Lower leg skin (tissue), 4 donors: ENCODE measurements at regions not wholly inside any gene's neighbourhood (a gene's known extent, or its start where the extent isn't known, plus 50 kb on each side); places are given as distances from the start of the nearest gene placed in this dataset.
"Not testable (repeated sequence)": the region's sequence is repeated elsewhere in the genome, so short reads cannot be mapped to it uniquely, and the experiment has no call there.

ENCODE experiments used
- DNase-seq, 2 donors: peaks; one replicate each; pipeline ENCODE4 v3.0.0-alpha.2; 2019; ENCODE audit warnings: low spot score in 2 of 2
- H3K4me3 ChIP-seq: fragments of 200-600 bp; sonication (generic); 2 replicates; pipeline ENCODE4 v1.5.1; 2017; ENCODE audit warnings: mild to moderate bottlenecking, low read depth; ENCODE audit not compliant: poor library complexity, severe bottlenecking
- POLR2A ChIP-seq, 2 donors: fragments of 450-650 bp; IDR thresholded peaks; one replicate each; pipeline ENCODE4 v1.6.1; 2016 to 2017; ENCODE audit warnings: antibody characterized with exemption in 2 of 2, mild to moderate bottlenecking in 1 of 2, moderate library complexity in 1 of 2
- WGBS, 2 donors: methylation state at CpG; one replicate each; pipeline ENCODE4 v1.1.5; 2018; 5-methylcytosine and 5-hydroxymethylcytosine counted together
- intact Hi-C: fragments of 100-400 bp; cut with DNase I; formaldehyde crosslinking; loops from one replicate; pipeline ENCODE4 v1.15.0; 2023; ENCODE audit warnings: low total_unique reads
- TF ChIP-seq, protein P1 (sequence below), 3 donors: fragments of 450-650 bp; IDR thresholded peaks; one replicate each; pipeline ENCODE4 v1.5.1; 2016; ENCODE audit warnings: antibody characterized with exemption in 3 of 3, mild to moderate bottlenecking in 3 of 3, moderate library complexity in 2 of 3

DNA sequence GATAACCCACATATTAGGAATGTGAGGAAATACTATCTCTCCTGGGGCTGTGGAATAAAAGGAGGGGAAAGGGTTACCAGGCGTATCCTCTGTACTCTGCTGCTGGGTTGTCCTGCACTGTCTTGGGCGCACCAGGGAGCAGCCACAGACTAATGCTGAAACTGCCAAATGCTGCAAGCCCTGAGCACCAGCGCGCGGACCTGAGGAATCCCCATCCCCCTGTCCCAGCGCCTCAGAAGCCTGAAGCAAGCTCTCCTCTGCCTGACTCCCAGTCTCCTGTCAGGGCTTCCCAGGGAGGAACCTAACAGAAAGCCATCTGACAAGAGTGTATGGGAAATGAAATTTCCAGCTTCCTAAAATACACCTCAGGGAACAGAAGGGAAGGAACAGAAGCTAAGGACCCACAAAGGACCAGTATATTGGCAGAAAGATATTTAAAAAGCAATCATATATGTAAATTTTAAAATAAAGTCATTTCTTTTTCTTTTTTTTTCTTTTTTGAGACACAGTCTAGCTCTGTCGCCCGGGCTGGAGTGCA, 158.3 kb upstream of the C2CD4B start:
- DNase-seq = no peak
- TF ChIP-seq, protein P1, sequence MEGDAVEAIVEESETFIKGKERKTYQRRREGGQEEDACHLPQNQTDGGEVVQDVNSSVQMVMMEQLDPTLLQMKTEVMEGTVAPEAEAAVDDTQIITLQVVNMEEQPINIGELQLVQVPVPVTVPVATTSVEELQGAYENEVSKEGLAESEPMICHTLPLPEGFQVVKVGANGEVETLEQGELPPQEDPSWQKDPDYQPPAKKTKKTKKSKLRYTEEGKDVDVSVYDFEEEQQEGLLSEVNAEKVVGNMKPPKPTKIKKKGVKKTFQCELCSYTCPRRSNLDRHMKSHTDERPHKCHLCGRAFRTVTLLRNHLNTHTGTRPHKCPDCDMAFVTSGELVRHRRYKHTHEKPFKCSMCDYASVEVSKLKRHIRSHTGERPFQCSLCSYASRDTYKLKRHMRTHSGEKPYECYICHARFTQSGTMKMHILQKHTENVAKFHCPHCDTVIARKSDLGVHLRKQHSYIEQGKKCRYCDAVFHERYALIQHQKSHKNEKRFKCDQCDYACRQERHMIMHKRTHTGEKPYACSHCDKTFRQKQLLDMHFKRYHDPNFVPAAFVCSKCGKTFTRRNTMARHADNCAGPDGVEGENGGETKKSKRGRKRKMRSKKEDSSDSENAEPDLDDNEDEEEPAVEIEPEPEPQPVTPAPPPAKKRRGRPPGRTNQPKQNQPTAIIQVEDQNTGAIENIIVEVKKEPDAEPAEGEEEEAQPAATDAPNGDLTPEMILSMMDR (IDR thresholded peaks at IDR 0.05) = no peak
- TF ChIP-seq POLR2A (IDR thresholded peaks at IDR 0.05) = no peak
- no peak overlapping the region for H3K4me3 ChIP-seq
- WGBS, 2 donors = 59% methylated on average over 8 of the region's 8 CpGs
- intact Hi-C loops = no loop called here

DNA sequence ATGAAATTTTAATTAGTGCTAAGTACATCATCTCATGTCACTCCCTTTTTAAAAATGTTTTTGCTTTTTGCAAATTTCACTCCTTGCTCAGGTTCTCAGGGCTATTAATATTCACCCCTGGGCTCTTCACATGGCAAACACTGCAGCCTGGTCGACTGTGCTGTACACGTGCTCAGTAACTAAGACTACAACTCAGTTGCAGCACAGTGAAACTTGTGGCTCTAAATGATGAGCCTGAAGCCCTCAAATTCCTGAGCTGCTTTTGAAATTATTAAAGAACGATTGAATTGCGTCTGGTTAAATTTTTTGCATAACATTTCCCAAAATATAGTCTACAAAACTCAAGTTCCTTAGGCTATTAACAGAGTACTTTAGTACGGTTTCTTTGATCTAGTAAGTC, 159.3 kb upstream of the C2CD4B start:
- H3K4me3 ChIP-seq = no peak overlapping the region
- 55 to 62% methylated on average over 5 of the region's 5 CpGs for WGBS, 2 donors
- intact Hi-C loops = no loop called here
- no peak for DNase-seq
- TF ChIP-seq POLR2A (IDR thresholded peaks at IDR 0.05) = no peak
- TF ChIP-seq, protein P1 (IDR thresholded peaks at IDR 0.05) = no peak

DNA sequence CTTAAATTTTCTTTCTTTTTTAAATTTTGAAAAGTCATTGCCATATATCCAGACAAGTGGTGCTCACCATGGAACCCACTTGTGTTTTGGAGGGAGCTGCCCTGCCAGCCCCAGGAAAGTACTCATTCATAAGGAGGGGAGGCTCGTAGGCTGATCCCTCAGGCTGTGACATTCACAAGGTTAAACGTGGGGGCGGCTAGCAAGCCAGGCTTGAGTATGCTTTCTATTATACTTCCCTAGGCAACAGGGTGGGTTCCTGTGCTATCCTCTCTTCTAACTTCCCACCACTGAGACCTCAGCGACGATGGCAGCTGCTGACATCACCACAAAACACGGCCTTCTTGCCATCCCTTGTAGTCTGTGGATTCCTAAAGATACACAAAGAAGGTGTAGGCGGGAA, 160.5 kb upstream of the C2CD4B start:
- intact Hi-C loops = no loop called here
- WGBS, 2 donors = 73 to 78% methylated on average over 7 of the region's 7 CpGs
- no peak for TF ChIP-seq POLR2A (IDR thresholded peaks at IDR 0.05)
- TF ChIP-seq, protein P1 (IDR thresholded peaks at IDR 0.05) = no peak
- no peak for DNase-seq
- no peak overlapping the region for H3K4me3 ChIP-seq

DNA sequence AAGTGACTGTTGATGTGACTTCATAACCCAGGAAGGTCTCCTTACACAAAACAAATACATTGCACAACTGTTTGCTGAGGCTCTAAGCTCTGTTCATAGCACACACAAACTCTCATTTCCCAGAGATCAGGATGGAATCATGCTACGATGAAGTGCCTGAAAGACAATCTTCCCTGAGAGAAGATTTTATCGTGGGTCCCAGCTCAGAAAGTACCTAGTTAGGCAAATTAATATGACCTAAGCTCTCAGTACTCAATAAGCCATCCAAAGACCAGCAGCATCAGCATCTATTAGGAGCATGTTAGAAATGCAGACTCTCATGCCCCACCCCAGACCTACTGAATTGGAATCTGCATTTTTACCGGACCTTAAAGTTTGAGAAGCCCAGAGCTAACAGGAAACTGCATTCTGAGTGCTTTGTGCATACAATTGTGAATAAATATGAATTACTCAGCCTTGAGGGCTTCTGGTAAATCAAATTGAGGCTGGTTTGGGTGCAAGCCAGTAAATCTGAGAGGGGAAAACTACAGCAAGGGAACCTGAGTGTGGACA, 161.5 kb upstream of the C2CD4B start:
- intact Hi-C loops = no loop called here

DNA sequence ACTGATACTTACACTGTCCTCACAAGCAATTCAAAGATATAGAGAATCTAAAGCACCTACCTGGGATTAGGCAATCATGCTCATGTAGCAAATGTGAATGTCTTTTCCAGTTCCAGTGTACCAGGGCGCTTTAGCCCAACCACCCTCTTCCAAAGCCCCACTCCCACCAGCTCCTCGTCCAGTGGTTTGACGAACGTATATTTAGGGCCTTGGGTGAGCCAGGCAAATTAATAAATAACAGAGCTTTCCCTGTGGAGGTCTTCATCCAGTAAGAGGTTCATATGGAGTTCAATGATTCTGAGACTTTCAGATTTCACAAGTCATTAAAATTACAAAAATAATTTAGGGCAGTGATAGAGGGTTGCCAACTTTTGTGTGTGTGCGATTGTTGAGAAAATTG, 162.3 kb upstream of the C2CD4B start:
- WGBS, 2 donors = 83 to 84% methylated on average over 5 of the region's 5 CpGs
- no peak overlapping the region for H3K4me3 ChIP-seq
- TF ChIP-seq, protein P1 (IDR thresholded peaks at IDR 0.05) = no peak
- TF ChIP-seq POLR2A (IDR thresholded peaks at IDR 0.05) = no peak
- intact Hi-C loops = no loop called here
- no peak for DNase-seq

More for the DNA sequence above, 161.5 kb upstream of the C2CD4B start:
- TF ChIP-seq POLR2A (IDR thresholded peaks at IDR 0.05) = no peak
- TF ChIP-seq, protein P1 (IDR thresholded peaks at IDR 0.05) = no peak
- WGBS, 2 donors = 72 to 79% methylated on average over 3 of the region's 3 CpGs
- no peak overlapping the region for H3K4me3 ChIP-seq
- no peak for DNase-seq

DNA sequence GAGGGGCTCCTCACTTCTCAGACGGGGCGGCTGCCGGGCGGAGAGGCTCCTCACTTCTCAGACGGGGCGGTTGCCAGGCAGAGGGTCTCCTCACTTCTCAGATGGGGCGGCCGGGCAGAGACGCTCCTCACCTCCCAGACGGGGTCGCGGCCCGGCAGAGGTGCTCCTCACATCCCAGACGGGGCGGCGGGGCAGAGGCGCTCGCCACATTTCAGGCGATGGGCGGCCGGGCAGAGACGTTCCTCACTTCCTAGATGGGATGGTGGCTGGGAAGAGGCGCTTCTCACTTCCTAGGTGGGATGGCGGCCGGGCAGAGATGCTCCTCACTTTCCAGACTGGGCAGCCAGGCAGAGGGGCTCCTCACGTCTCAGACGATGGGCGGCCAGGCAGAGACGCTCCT, 167.4 kb upstream of the C2CD4B start:
- intact Hi-C loops, H3K4me3 ChIP-seq, DNase-seq: not testable (repeated sequence)
- WGBS, 2 donors = 90% methylated on average over 4 of the region's 29 CpGs; no CpG with 5 or more reads in 1 of the 2 donors
